Neural cell (in vitro differentiated cells): ENCODE measurements at regions not wholly inside any gene's neighbourhood (a gene's known extent, or its start where the extent isn't known, plus 50 kb on each side); places are given as distances from the start of the nearest gene placed in this dataset.

ENCODE experiments used
- CTCF ChIP-seq: fragments of 450-650 bp; IDR thresholded peaks from 2 replicates; pipeline ENCODE4 v1.5.1; 2014; ENCODE audit warnings: antibody characterized with exemption, mild to moderate bottlenecking, moderate library complexity; ENCODE audit not compliant: poor library complexity, severe bottlenecking
- EP300 ChIP-seq: fragments of 450-650 bp; conservative IDR thresholded peaks from 2 replicates; pipeline ENCODE4 v1.6.1; 2014; ENCODE audit warnings: antibody characterized with exemption, mild to moderate bottlenecking, moderate library complexity; ENCODE audit not compliant: poor library complexity, severe bottlenecking
- POLR2AphosphoS5 ChIP-seq: IDR thresholded peaks from 2 replicates; pipeline ENCODE4 v1.6.1; 2012
- REST ChIP-seq: IDR thresholded peaks from 2 replicates; pipeline ENCODE4 v1.6.1; 2012; ENCODE audit warnings: borderline replicate concordance
- TAF1 ChIP-seq: IDR thresholded peaks from 2 replicates; pipeline ENCODE4 v1.6.1; 2012; ENCODE audit warnings: low read depth

- TF ChIP-seq TAF1 = no peak
- TF ChIP-seq REST = no peak
- no peak for TF ChIP-seq POLR2AphosphoS5
- TF ChIP-seq CTCF = no peak
- no peak for TF ChIP-seq EP300
These were observed 370.7 kb downstream of the RFPL4B start for GRCh38 chr6:112717856-112718255.
